SW480 (cell line): ENCODE measurements at regions not wholly inside any gene's neighbourhood (a gene's known extent, or its start where the extent isn't known, plus 50 kb on each side); places are given as distances from the start of the nearest gene placed in this dataset.
A peak's percentile ranks its signal among the peaks of the same experiment; 100 is the strongest.

Experiments used
- DNase-seq: peaks from one replicate; pipeline ENCODE4 v3.0.0-alpha.2; 2016; ENCODE audit warnings: low spot score

DNA sequence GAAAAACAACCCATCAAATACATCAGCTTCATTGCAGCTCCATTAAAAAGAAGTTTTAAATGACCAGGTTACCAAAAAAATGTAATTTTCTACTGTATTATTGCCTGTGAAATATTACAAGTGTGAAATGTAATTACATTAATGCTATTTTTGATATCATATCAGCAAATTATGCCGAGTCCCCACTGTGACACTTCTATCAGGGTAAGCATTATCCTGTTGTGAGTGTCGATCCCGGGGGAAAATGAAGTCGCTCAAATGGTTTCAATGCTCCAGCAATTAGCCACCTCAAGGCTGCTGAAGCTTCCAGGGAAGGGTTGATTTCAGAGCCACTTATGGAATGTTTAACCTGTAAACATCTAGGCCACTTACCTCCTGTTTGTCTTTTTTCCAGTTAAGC is 70.4 kb downstream of the RCN1 start:
- no peak for DNase-seq

DNA sequence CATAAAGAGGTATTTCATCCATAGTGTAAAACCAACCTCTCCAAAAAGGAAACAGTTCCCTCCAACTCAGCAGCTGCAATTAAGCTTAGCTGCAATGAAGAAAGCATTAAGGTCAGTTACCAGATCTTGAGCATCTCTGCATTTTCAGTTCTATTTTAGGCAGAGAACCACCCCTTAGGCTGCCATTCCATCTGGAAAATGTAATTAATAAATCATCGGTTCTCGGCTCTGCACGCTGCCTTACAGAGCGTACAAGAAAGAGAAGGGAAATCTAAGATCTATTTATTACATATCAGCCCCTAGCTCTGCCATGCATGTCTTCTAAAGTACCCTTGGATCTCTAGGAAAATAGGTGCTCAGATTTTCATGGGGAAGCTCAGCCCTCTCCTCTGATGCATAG is 71.5 kb downstream of the RCN1 start:
- no peak for DNase-seq

DNA sequence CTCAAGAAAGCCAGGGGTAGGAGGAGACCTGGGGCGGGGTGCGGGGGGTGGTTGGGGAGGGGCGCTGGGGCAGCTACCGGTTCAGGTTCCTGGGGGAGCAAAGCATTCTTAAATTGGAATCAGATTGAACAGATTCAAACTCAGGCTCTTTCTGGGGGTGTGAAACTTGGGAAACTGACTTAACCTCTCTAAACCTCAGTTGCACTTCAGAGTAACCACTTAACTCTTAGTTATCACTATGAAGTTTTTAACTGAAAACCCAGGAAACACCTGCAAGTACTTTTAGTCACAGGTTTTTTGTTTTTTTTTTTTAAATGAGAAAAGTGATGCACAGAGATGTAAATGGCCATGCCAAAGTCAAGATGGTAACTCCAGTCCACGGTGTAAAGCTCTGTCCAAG is 72.0 kb downstream of the RCN1 start:
- no peak for DNase-seq

DNA sequence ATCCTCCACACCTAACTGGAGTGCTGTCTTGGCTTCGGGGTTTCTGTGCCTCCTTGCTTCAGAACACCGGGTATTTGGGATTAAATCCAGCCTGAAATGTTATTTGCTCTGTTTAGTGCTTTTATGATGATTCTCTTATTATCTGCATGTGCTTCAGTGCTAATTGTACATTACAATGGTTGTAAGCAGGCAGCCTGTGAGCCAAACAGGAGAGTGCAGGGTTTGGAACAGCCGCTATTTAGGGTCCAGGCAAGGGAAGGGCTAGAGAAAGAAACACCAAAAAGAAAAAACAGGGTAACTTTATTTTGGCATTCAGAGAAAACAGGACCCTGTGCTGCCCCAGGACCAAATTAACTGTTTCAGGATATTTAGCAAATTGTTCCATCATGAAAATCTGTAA is 72.7 kb downstream of the RCN1 start:
- no peak for DNase-seq

DNA sequence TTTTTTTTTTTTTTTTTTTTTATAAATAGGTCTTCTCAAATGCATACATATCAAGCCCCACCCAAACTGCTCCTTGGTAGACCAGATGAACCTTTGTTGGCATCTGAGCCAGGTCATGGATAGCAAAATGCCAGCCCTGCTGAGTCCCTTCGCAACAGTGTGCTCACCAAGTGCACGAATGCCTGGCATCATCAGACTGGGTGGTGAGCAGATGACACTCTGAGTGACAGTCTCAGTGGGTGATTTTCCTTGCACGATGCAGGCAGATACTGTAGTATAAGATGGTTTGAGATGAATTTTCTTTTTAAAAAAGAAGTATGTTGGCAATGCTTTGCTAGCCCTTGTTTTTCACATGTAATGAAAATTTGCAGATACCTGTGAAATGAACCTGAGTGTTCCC is 74.0 kb downstream of the RCN1 start:
- DNase-seq = no peak

DNA sequence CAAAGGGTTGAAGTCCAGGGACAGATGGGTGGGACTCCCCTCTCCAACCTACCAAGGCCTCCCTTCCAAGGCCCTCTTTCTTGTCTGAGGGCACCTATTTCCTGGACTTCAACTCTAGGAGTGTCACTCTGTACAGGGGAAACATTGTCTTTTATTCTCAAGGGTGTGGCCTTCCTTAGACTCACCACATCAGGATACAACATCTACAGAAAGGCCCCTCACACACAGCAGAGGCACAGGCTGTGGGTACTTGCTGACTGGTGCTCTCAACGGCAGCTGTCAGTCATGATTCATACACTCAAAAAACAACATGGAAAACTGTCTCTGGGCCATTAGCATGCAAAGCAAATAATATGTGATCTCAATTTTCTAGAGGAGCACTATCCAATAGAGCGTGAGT is 78.0 kb downstream of the RCN1 start:
- no peak for DNase-seq

DNA sequence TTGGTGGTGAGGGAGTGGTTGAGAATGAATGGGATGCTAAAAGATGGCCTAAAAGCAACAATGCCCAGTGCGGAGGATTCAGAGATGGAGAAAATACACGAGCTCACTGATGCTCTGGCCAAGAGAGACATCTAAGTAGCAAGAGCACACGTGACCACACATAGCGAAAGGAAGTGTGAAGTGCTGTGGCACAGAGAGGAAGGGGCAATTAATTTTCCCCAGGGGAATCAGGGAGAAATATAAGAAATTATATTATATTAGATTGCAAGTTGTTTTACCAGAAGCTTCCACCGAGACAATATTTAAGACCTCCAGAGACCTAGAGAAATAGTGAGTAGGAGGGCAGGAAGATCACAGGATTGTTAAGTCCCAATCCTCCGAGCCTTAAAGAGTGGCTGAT is 80.6 kb downstream of the RCN1 start:
- no peak for DNase-seq

DNA sequence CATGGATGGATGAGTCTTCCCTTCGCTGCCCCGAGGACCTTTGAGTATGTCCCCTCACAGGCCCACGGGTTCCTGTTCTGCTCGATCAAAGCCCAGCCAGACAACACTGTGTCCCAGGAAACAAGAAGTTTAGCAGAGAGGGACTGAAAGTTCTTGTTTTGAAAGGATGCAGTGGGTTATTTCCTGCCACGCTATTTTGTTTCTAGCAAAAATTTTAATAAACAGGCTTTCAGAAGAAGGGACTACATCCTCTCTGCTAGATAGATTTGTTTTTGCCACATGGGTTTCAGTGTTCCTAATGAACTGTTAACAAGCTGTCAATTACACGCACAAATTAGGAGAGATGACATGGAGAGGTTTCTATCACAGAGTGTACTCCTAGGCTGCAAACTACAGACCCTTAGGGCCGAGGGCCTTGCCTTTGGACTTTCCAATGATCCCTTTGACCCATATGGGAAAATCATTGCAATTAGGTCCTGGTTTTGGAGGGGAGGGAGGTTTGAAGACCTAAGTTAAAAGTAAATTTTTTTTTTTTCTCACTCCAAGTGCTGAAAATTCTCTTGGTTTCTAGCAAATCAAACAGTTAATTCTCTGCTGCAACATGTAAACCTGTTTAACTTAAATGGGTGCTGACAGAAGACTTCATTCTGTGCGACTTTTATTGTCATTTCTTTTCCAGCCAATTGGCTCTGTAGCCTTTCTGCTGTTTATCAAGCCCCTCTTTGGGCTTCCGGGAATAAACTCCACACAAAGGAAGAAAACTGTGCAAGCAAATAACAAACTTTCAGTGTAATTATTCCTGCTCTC is 81.4 kb downstream of the RCN1 start:
- no peak for DNase-seq

DNA sequence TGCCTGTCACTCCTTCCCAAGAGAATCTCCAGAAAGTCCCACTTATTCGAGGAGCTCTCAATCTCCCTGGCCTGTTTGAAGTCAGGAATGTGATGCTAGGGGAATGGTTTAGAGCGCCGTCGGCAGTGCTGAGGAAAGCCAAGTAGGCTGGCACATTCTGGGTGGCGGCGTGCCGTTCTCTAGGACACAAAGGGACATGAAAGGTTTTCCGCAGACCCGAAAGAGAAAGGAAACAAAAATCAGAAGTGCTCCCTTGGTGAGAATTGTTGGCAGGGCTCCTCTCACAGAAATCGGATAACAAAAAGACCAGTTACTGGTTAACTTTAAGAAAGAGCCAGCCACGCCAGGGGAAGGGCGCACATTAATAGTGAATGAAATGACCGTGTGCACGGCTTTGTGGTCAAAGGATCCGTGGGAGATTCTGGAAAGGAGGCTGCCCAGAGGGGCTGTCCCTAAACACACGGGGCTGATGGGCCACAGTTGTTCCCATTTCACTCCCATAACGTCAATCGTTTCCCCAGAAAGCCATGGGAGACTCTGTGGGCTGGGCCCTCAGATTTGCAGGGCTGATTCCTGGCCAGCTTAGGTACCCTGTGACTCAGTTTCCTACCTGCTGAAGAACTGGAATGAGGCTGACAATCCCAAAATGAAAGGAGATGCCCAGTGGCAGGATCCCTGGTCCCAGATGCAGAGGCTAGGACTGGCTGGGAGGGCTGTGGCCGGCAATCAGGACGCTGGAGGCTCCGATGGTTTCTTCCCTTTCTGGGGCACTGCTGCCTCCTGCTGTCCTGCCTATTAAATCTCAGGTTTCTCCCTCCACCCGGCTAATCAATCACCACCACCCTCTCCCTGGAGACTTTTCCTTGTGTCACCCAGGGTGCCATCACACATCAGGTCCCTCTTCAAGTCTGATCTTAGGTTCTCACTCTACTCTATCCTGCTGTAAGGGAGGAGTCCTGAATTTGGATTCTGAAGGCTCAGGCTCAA is 82.3 kb downstream of the RCN1 start:
- peak; percentile 69 for DNase-seq

DNA sequence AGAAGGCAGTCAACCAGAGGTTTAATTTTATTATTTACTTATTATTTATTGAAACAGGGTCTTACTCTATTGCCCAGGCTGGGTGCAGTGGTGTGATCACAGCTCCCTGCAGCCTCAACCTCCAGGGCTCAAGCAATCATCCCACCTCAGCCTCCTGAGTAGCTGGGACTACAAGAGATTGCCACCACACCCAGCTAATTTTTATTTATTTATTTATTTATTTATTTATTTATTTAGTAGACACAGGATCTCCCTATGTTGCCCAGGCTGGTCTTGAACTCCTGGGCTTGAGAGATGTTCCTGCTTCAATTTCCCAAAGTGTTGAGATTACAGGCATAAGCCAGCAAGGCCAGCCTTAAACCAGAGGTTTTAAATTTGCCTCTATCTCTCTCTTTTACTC is 83.1 kb downstream of the RCN1 start:
- DNase-seq = no peak

DNA sequence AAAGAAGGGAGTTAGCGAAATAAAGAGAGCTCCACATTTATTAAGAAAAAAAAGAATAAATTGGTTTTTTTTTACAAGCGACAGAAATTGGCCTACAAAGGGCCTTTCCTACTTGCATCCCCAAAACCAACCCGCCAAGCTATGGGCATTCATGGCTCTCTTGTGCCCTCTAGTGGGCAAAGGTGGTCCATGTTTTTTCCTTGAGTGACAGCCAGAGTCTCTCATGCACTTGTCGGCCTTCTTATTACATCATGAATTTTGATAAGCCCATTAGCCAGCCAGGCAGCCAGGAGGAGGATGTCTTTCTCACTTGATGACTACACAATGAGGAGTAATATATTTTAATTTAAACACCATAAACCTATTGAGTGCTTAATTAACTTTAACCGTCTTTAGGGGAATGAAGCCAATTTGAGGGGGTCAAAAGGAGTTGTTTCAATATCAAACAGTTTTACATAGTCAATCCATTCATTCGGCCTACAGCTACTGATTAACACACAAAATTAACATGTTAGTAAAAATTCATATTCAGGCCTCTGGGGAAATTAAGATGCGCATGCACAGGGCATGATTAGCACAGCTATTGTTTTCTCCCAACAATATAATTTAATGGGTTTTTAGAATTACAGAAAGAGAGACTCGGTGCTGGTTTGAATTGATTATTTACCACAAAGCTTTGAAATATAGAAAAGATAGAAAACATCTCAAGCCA is 85.5 kb downstream of the RCN1 start:
- peak; percentile 82 for DNase-seq

DNA sequence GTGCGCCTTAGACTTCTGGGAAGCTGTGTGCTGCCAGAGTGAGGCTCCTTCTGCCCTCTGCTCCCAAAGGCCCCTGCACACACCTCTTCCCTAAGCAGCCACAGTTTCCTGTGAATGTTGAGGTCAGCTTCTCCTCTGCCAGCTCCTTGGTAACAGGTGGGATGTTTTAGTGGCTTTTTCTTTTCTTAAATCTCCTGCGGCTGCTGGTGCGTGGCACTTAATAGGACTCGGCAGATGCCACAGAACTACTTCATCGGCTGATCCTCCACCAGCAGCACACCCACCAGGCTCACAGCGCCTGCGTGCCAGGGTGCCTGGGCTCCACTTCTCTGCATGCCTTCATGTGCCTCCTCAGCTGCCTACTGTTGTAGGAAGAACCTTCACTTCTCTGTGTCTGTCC is 87.8 kb downstream of the RCN1 start:
- no peak for DNase-seq

DNA sequence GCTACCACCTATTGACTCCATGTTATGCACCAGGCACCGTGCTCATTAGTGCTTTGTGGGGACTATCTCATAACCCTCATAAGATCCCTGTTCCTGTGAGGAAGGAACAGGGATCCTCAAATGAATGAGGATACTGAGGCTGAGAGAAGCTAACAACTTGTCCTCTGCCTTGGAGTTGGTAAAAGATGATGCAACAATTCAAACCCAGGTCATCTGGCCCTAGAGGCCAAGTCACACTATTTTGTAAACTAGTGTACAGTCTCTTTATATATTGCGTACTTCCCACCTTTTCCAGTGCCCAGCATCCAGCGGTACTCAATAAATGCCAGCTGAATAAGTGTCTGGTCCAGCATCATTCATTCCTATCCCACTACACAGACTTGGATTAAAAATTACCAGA is 92.6 kb downstream of the RCN1 start:
- DNase-seq = no peak

DNA sequence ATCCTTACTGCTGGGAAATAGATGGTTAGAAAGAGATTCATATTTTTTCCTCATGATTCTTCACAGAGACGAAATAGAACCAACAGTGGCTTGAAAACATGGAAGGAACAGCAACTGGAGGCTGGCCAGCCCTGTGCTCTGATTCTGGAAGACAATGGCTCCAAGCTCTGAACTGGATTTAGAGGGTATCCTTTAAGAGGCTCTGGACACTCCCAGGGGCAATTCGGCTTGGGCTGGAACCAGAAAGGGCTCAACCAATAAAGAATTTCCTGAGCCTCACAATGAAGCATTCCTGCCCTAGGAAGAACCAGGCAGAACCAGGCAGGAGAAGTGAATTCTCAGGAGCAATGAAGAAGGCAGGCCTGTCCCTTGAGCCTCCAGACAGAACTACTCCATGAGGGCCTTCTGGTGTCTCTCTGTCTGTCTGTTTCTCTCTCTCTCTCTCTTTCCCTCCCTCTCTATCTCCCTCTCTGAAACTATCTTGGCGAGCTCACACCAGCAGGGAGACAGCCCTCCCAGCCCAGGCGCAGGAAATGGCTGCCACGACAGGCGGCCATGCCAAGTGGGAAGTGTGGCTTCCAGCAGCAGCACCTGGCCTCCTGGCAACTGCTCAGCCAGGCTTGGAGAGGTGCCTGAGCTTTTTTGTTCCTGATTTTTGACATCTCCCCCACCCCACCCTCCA is 93.3 kb downstream of the RCN1 start:
- no peak for DNase-seq

DNA sequence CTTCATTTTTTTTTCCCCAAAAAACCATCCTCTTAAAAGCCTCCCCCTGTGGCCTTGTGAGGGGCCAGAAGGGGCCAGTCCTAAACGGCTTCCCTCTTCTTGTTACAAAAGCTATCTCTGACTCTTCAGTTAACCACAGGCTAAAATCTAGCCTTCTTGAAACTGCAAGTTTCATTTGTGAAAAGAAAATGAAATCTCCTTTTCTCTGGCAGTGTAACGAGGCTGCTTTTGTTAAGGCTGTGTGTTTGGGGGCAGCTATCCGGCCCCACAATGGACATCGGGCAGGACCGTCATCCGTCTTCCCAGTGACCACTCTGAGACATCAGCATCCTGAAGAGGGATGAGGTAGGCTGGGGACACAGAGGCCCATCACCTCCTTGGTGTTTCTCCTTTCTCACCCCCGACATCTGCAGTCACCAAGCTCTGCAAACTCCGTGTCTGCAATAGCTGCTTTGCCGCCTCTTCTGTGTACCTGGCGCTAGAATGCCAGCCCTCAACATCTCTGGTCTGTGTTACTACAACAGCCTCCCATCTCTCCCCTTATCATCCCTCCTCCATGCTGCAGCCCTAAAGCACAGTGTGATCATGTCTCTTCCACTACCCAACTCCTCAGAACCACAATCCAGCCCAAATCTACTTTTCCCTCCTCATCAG is 94.0 kb downstream of the RCN1 start:
- DNase-seq = no peak

DNA sequence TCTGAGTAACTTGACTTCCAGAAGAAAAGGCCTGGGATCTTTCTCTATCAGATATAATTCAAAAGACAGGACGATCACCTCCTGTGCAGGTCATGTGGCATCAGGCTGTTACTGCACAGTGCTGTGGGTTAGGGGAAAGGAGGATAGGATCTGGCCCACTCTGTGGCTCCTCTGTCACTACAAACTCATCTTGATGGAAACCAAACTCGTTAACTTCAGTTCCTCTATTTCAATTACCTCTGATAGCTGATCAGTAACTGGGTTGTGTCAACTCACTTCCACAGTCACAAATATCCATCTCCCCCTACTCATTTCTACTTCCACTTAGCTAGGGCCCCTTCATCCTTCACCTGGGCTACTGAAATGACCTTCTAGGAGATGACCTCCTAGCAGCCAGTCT is 95.2 kb downstream of the RCN1 start:
- no peak for DNase-seq

DNA sequence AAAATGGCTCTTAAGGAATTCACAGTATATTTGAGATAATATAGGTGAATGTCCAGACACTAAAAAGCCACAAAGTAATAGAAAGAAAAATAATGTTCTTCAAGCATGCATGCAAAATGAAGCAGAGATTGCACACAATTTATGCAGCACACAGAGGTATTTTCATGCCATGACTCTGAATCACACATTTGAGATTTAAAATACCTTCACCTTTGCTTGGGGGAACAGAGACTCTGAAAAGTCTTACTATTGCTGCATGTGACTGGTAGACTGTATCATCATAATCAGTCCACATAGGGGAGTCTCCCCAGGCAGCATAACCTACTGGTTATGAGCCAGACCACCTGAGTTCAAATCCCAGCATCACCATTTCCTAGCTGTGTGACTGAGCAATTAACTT is 96.2 kb downstream of the RCN1 start:
- DNase-seq = no peak

DNA sequence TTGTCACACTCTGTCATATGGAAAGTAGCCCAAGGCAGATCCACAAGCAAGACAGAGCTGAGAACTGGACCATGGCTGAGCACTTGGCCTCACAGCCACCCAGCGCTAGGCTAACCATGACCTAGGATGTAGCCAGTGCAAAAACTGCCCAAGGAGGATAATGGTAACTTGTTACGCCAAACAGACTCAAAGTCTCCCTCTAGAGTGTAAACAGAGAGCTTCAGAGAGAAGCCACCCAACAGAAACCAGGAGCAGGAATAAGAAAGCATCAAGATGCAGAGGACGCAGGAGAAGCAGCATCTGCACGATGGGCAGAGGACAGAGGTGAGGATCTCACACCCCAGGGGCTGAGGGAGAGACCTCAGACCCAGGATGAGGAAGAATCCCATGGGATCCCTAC is 97.9 kb downstream of the RCN1 start:
- DNase-seq = no peak

DNA sequence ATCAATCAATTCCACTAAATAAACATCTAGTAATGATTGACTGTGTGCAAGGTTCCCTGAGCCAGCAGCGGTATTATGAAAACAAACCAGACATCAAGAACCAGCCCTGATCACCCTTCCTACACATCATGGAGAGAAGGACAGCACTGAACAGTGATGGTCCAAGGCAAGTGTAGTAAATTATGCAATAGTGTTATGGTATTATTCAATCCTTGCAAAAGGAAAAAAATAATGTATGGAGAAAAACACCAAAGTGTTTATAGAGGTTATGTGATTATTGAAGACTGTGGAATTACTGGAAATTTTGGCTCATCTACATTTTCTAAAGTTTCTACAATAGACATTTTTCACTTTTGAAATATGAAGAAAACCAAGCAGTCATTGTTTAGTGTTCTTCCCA is 105.3 kb downstream of the RCN1 start:
- DNase-seq = no peak

DNA sequence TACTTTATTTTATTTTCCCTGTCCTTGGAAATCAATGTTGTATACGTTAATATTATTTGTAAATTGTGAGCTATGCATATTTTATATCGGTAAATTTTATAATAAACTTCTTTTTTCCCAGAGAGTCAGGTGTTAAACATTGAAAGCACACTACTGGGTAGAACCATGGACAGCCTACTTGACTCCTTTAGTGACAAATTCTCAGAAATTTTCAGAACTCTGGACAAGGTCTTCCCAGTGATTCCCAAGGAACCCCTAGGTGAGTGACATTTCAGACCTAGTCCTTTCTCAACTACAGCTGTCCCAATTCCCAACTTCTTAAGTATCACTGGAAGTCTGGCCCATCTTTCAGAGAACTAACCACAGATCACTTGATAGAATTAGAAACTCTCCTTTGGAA is 107.2 kb downstream of the RCN1 start:
- no peak for DNase-seq

DNA sequence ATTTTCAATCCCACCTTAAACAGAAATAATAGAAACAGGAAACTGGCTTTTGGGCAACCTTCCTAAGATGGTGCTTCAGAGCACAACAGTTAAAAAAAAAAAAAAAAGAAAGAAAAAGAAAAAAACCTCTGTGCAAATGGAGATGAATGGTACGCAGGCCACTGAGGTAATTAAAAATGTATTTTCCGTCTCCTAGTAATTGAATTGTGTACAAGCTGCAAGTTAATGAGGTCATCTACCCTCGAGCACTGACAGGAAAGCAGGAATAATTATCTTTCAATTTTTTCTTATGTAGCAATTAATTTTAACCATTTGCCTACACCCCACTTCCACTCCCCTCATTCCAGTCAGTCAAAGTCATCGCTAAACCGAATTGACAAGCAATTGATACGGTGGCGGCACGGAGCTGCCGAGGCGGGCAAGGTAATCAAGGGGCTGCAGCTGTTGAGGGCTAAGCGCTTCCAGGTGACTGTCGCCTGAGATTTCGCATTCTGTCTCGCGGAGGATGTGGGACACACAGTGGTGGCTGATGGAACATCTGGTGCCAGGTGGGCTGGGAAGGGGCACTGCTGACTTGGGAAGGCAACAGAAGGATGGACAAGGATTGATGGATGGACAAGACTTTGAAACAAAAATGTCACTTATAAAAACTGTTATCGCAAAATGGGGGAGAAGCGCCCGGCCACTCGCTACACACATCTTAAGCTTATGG is 109.4 kb downstream of the RCN1 start:
- no peak for DNase-seq
